Epithelial cell of esophagus (primary cell): ENCODE measurements at regions not wholly inside any gene's neighbourhood (a gene's known extent, or its start where the extent isn't known, plus 50 kb on each side); places are given as distances from the start of the nearest gene placed in this dataset.

ENCODE experiments used
- DNase-seq: peaks from one replicate; pipeline ENCODE4 v3.0.0; 2010; ENCODE audit warnings: low read depth
- H3K4me3 ChIP-seq: 2 replicates; pipeline ENCODE4 v1.5.1; 2011; ENCODE audit warnings: mild to moderate bottlenecking, low read length, control low read depth
- CTCF ChIP-seq: IDR thresholded peaks from 2 replicates; pipeline ENCODE4 v1.5.1; 2011; ENCODE audit warnings: low read depth, mild to moderate bottlenecking, low read length, control low read depth, inconsistent platforms; ENCODE audit not compliant: insufficient read depth; ENCODE audit errors: missing control alignments

GRCh38 chr7:39894904-39895303 lies 55.2 kb upstream of the CDK13 start:
- peak; percentile 48 for DNase-seq
- no peak for TF ChIP-seq CTCF

GRCh38 chr7:39896840-39897239 lies 53.2 kb upstream of the CDK13 start:
- no peak for TF ChIP-seq CTCF
- no peak for DNase-seq
- no peak overlapping the region for H3K4me3 ChIP-seq

More at GRCh38 chr7:39894904-39895303, 55.2 kb upstream of the CDK13 start:
- H3K4me3 ChIP-seq = no peak overlapping the region

GRCh38 chr7:39898867-39899266 lies 51.2 kb upstream of the CDK13 start:
- DNase-seq = no peak
- TF ChIP-seq CTCF = no peak
- no peak overlapping the region for H3K4me3 ChIP-seq
